SU-DHL-6 (cell line): ENCODE measurements at regions not wholly inside any gene's neighbourhood (a gene's known extent, or its start where the extent isn't known, plus 50 kb on each side); places are given as distances from the start of the nearest gene placed in this dataset.

Experiments used
- CTCF ChIP-seq: fragments of 200-600 bp; sonication (generic); IDR thresholded peaks from one replicate; pipeline ENCODE4 v1.5.1; 2017; ENCODE audit warnings: antibody characterized with exemption, mild to moderate bottlenecking, low read length, moderate library complexity; ENCODE audit not compliant: insufficient read depth, poor library complexity, severe bottlenecking
- EZH2phosphoT487 ChIP-seq: fragments of 200-600 bp; sonication (generic), shearing (Covaris generic); conservative IDR thresholded peaks from 2 replicates; pipeline ENCODE4 v1.6.1; 2018; ENCODE audit warnings: mild to moderate bottlenecking, antibody characterized with exemption, low read length, moderate library complexity, mixed read lengths

GRCh38 chr14:85263916-85264675 lies 265.8 kb upstream of the FLRT2 start:
- TF ChIP-seq CTCF (no peak), EZH2phosphoT487 (no peak)
